HL-60/S4 treated with phorbol 12-myristate 13-acetate at 8.2 ng/mL for 4 days and 3 days (cell line): ENCODE measurements at regions not wholly inside any gene's neighbourhood (a gene's known extent, or its start where the extent isn't known, plus 50 kb on each side); places are given as distances from the start of the nearest gene placed in this dataset.

Experiments used
- in situ Hi-C: fragments of 300-500 bp; cut with MboI; formaldehyde crosslinking; loops from 2 replicates; pipeline ENCODE4 v1.15.0; 2022; ENCODE audit warnings: low sequenced_read_pairs

DNA sequence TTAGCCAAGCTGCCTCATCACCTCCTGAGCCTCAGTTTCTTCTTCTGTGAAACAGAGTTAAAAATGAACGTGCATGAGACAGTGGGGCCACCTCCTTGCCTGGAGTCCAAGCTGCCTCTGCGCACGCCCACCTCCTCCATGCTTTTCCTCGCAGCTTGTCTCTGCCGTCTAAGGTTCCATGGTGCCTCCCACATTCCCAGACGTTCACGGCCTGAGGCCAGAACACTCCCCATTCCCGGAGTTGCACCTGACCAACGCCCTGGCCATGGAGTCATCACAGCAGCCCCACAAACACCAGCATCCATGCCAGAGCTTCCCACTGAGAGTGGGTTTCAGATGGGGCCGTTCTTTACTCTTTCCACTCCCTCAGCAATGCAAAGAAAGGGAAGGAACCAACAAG lies 183.0 kb upstream of the FOXF1 start:
- in situ Hi-C loops, result no loop called here

DNA sequence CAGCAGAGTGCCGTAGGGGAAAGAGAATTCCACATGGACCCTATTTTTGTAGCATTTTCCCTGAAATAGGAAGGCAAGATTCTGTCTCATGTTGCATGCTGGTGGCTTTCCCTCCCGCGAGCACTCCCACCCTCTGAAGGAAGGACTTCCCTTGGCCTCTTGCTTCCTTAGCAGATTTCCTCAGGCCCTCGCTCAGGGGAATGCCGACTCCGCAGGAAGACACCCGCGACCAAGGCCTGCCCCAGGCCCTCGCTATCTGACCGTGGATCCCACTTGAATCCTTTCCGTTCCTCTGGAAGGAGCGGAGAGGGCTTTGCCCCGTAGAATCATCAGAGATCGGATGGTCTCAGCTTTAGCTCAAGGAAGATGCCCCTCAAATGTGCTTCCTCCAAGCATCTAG lies 179.4 kb upstream of the FOXF1 start:
- in situ Hi-C loops, result no loop called here

DNA sequence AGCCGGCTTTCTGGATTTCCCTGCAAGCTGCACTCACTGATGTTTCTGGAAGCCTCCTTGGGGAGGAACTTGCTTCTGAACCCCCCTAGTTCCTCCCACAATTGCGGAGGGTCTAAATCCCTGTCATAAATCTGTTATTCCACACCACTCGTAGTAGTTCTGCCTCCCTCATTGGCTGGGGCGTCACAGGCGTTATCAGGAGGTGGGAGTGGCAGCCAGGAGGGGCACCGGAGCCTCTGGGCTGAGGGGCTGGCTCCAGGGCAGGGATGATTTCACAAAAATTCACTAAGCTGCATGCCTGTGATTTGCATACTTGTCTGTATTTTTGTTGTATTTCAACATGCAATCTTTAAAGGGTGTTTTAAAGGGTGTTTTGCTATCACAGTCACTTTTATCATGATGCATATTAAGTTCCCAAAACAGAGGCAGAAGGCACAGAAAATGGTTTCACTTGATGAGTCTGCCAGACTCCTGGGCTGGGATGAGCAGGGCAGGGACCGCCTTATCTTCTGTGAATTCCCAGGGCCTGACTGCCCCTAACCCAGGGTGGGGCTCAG lies 176.2 kb upstream of the FOXF1 start:
- in situ Hi-C loops, result no loop called here

DNA sequence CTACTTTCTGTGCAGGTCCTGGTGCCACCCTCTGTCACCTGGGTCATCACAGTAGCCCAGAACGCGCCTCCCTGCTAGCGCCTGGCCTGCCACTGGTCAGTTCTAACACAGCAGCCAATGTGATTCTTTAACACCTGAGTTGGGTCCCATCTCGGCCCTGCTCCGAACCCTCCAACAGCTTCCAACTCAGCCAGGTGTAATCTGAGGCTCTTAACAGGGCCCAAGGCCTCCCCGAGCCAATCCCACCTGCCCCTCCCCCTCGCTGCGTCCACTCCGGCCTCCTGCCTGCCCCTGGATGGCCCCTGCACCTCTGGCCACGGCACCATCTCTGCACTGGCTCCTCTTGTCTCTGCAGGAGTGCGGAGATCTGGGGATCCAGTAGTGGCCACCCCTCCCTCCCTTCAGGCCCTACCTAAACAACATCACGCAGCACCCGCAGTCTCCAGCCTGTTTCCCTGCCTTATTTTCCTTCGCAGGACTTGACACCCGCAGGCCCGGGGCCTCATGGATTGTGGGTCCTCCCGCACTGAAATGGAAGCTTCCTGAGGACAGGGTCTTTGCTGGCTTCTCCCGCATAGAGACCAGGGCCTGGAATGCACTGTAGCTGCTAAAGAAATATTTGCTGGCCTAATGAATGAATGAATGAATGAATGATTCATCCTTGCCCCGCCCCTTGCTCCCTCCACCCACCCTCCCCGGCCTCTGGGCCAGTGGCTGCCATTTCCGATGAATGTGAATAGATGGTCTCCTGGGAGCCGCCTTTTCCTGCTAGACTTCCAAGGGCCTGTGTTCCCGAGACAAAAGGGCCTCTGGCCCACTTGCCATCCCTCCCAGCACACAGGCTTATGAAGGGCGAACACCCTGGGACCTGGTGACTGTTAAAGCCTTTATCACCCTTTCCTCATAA lies 174.8 kb upstream of the FOXF1 start:
- in situ Hi-C loops, result no loop called here

DNA sequence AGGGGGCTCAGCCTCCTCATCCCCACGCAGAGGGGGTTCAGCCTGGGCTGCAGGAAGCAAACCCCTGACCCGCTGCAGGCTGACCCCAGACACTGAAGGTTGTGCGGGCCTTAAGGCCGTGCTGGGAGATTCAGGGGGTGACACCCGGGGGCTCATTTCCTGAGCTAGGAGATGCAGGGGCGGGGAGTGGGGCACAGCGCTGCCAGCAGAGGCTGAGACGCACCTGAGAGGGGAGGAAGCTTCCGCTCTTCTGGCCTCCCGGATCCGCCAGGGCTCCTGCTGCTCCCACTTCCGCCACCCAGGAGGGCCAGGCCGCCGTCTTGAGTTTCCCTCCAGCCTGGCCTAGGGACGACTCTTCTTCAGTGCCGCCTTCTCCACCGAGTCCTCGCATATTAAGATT lies 173.2 kb upstream of the FOXF1 start:
- in situ Hi-C loops, result no loop called here

DNA sequence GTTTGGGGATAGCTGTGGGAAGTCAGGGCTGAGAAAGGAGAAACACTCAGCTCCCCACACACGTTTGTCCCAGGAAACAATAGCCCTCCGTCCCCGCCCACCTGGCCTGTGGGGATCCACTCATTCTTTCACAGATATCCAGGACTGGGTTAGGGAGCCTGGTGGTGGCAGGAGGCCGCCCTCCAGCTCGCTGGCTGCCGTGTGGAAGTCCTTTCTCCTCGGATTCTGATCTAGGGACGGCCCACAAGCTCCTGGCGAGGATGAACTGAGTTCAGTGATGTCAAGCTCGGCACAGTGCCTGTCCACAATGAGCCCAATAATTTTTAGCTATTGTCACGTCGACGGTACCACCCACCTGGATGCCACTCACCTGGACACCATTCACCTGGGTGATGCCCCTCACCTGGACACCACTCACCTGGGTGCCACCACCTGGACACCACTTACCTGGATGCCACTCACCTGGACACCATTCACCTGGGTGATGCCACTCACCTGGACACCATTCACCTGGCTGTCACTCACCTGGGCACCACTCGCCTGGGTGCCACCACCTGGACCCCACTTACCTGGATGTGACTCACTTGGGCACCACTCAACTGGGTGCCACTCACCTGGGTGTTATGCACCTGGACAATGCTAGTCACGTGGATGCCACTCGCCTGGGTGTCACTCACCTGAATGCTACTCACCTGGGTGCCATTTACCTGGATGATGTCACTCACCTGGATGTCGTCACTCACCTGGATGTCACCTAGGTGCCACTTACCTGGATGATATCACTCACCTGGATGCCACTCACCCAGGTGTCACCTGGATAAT lies 172.5 kb upstream of the FOXF1 start:
- in situ Hi-C loops, result no loop called here

DNA sequence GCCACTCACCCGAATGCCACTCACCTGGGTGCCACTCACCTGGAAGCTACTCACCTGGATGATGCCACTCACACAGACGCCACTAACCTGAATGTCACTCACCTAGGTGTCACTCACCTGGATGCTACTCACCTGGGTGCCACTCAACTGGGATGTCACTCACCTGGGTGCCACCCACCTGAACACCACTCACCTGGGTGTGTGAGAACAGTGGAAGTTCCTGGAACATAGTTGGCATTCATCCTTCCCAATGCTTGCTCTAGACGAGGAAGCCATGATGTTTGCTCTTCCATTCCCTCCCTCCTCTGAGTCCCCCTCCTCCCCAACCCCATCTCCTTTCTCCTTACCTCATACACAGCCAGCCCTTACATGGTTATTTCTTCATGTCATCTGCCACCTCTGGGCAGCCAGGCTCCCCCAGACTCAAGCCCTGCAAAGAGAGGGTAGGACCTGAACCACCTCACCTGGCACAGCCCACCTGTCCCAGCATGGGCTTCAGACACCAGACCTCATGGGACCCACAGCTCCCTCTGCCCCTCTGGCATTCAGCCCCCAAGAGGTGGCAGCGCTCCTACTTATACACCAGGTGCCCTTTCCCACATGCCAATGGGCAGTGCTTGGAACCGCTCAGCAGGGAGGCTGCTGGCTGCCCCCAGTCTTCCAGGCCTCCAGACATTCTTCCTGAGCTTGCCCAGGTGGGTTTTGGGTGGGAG lies 171.8 kb upstream of the FOXF1 start:
- in situ Hi-C loops, result no loop called here

DNA sequence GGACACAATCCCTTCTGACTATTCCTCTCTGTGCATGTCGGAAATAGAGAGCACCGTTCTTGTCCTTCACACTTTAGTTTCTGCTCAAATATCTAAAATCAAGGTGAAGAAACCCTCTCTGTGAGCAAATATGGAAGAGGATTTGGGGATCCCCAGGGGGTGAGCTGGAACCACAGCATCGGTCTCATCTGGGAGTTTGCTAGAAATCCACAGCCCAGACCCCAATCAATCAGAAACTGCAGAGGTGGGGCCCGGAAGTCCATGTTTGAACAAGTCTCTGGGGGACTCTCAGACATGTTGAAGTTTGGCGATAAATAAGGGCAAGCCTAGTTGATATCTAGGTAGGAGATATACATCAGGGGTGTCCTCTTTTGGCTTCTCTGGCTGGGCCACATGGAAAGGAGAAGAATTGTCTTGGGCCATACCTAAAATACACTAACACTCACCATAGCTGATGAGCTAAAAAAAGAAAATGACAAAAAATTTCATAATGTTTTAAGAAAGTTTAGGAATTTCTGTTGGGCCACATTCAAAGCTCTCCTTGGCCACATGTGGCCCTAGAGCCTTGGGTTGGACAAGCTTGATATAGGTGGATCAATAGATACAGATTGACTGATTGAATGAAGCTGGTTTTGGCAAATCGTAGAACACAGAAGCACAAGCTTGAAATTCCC lies 168.0 kb upstream of the FOXF1 start:
- in situ Hi-C loops, result no loop called here

DNA sequence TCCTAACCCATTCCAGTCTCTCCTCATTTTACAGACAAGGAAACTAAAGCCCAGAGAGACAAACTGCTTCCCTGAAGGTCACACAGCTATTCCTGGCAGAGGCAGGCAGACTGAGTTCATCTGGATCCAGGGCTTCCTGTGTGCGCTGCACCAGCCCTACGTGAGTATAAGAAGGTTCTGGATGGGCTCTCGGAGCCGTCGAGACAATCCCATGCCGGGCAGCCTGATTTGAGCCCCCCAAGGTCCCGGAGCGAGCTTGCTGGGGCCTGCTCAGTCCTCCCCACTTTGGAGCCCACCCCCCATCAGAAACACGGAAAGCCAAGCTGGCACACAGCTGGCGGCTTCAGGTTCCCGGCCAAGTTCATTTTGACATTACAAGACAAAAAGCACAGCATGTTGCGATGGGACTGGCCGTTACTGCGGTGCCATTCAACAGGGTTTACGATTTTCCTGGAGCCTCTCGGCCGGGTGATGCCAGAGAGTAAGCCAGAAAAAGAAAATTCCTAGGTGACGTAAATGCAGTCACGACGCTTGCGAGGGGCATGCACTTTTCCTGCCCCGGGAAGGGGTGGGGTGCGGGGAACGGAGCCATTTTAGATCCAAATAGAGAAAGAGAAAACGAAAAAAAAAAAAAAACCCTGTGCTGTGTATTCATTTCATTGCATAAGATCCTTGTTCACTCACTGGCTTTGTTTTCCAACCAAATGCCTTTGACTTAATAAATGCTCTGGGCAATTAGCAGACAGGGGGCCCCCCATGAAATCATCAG lies 167.1 kb upstream of the FOXF1 start:
- in situ Hi-C loops, result no loop called here

DNA sequence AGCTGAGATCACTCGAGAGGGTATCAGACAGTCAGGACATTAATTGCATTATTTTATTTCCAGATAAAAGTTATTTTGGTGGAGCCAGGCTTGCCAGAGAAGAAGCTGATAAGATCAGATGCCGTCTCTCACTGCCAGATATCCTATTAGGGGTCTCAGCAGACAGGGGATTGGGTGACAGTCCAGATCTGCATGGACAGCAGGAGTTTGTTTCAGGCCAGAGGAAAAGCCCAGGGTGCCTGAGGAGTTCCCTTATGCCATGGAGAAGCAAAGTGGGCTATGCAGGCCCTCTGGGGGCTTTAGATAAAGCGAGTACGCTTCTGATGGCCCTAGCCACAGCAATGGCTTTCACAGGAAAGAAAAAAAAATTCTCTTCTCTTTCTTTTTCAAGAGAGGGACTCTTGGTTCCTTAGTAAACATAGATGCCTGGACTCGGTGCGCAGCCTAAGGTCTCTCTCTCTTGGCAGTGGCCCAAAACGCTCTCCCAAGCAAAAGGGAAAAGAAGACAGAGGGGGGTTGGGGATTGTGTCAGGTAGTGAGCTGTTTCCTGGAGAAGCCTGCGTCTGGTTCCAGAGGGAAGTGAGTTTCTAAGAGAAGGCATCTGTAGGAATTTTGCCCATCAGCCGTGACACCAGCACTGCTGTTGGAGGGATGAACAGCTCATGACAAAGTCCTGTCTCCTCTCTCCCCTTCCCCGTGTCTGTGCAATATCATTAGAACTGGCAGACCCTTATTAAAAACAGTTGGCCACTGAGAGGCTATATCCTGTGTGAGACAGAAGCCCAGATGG lies 166.3 kb upstream of the FOXF1 start:
- in situ Hi-C loops, result no loop called here

DNA sequence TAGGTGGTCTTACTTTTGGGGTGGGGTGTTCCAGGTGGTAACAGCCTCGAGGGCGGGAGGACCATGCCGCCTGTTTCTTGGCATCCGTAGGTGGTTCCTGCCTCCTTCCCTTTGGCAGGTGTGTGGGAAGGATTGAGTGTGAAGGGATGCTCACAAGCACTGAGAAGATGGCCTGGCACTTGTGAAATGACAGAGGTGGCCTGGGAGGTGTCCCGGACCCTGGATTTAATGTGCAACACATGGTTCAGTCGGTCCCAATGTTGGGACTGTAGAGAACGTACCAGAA lies 165.8 kb upstream of the FOXF1 start:
- in situ Hi-C loops, result no loop called here

DNA sequence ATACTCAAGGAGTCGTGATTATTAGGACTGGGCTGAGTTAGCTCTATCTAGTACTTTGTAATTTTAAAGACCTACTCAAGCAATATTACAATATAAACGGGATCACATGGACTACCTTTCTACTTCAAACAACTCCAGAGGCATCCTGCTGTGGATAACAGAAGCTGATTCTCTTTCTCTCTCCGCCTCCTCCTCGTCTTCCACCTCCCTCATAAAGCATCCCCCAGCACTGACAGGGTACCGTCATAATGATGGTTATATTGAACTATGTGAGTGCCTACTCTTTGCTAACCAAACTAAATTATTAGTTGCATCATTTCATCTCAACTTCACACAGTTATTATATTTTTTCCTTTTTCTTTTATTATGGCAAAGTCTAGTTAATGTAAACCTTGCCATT lies 165.4 kb upstream of the FOXF1 start:
- in situ Hi-C loops, result no loop called here

DNA sequence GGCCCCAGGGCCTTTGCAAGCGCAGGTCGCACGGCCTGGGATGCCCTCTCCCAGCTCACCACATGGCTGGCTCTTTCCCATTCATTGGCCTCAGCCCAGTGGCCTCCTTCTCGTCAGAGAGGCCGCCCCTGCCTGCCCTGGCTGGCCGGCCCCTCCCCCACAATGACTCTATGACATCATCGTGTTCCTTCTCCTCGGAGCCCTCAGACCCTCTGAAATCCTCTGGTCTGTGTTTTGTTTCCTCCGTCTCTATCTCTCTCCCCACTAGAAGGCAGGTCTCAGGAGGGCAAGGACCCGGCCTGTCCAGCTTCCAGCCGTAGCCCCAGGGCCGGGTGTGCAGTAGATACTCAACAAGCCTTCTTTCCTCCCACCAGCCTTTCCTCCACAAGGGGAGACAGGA lies 164.8 kb upstream of the FOXF1 start:
- in situ Hi-C loops, result no loop called here

DNA sequence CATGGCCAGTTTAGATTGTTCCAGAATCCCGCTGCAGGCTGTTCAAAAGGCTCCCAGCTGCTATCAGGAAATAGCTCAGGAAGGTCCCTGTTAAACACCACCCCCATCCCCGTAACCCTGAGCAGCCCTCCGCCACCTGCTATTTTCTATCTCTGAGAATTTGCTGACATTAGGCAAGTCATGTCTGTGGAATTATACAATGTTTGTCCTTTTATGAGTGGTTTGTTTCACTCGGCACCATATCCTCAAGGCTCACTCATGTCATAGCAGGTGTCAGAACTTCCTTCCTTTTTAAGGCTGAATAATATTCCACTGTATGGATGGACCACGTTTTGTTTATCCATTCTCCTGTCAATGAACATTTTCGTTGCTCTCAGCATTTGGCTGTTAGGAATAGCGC lies 164.3 kb upstream of the FOXF1 start:
- in situ Hi-C loops, result no loop called here

DNA sequence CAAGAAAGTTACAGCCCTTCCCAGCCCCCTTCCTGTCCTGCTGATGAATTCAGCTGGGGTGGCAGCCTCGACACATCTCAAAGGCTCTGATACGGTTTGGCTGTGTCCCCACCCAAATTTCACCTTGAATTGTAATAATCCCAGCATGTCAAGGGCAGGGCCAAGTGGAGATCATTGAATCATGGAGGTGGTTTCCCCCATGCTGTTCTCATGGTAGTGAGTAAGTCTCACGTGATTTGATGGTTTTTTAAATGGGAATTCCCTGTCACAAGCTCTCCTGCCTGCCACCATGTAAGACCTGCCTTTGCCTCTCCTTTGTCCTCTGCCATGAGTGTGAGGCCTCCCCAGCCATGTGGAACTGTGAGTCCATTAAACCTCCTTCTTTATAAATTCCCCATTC lies 163.2 kb upstream of the FOXF1 start:
- in situ Hi-C loops, result no loop called here

DNA sequence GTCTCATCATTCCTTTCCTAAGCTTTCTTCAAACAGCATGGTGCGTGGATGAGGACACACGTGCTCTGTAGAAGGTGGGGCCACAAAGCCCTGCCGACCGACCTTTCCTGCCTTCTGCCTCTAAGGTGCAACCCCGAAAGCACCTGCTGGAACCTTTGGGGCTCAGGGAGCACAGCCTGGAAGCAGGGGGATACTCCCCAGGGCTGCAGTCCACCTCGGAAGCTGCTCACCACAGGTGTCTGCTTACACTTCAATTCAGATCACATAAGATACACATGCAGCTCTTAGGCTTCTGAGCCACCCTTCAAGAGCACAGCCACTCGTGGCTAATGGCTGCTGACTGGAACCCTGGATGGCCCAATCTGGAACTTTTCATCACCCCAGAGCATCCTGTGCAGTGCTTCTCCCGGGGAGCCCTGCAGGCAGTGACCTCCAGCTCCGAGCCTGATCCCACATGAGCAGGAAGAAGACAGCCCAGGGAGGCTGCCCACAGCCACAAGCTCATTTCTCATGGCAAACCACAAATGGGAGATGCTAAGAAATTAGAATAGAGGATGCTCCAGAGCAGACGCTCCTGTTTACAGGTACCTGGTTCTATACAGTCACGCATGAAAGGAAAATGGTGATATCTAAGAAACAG lies 162.3 kb upstream of the FOXF1 start:
- in situ Hi-C loops, result no loop called here

DNA sequence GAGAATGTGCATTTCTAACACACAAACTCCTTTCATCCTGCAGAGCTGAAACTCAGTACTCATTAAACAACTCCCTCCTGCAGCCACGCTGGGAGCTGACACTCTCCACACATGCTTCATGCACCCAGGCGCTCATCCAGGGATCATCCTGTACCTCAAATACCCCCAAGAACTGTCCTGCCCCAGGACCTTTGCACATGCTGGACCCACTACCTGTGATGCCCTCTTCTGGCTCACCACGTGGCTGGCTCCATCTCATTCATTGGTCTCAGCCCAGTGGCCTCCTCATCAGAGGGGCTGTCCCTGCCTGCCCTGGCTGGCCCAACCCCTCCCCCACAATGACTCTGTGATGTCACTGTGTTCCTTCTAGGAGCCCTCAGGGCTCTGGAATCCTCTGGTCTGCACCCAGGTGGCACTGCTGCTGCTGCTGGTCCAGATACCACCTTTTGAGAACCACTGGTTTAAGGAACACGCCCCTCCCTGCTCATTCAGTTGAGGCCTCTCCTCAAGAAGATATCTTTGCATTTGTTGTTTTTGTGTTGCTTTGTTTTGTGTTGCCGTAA lies 160.9 kb upstream of the FOXF1 start:
- in situ Hi-C loops, result no loop called here

DNA sequence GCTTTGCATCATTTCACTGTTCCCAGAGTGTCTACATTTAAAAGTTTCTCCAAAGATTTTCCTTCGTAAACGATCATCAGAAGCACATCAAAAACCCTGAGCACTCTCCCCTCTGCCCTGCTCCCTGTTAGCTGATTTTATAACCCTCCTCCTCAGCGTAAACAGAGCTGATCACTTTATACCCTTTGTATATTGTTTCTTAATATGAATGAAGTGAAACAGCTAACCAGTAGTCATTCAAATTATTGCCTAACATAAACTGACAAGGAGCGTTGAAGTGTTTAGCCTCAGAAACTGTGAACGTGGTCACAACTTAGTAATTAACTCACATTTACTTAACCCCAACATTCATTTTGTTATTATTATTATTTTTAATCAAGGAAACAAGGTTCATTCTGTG lies 160.0 kb upstream of the FOXF1 start:
- in situ Hi-C loops, result no loop called here
